ENCODE measurements at regions not wholly inside any gene's neighbourhood (a gene's known extent, or its start where the extent isn't known, plus 50 kb on each side); places are given as distances from the start of the nearest gene placed in this dataset.
"Not testable (repeated sequence)": the region's sequence is repeated elsewhere in the genome, so short reads cannot be mapped to it uniquely, and the experiment has no call there.

GRCh38 chr13:79846386-79846785, 365.4 kb downstream of the NDFIP2 start:
- POLR2A ChIA-PET, result no interaction called here
- TF ChIP-seq PKNOX1 (IDR thresholded peaks at IDR 0.05) (no peak), ZNF384 (IDR thresholded peaks at IDR 0.05) (no peak), SUZ12 (IDR thresholded peaks at IDR 0.05) (no peak), ARNT (IDR thresholded peaks at IDR 0.05) (no peak), NFRKB (IDR thresholded peaks at IDR 0.05) (no peak), LEF1 (IDR thresholded peaks at IDR 0.05; ENCODE audit: borderline replicate concordance) (no peak), FOXK2 (IDR thresholded peaks at IDR 0.05) (no peak), TARDBP (IDR thresholded peaks at IDR 0.05) (no peak), ELF4 (IDR thresholded peaks at IDR 0.05) (no peak), L3MBTL2 (conservative IDR thresholded peaks at IDR 0.05) (no peak), SP1 (IDR thresholded peaks at IDR 0.05) (no peak), BHLHE40 (IDR thresholded peaks at IDR 0.05; ENCODE audit: borderline replicate concordance) (no peak), HDGF (IDR thresholded peaks at IDR 0.05; ENCODE audit: borderline replicate concordance) (no peak), CTBP1 (IDR thresholded peaks at IDR 0.05; ENCODE audit: borderline replicate concordance) (no peak), FOXM1 (IDR thresholded peaks at IDR 0.05; ENCODE audit: borderline replicate concordance) (no peak), FOXA1 (IDR thresholded peaks at IDR 0.05) (no peak)
- no peak for DNase-seq (ENCODE audit: extremely low spot score)
- CTCF ChIA-PET, result no interaction called here

- ChIA-PET POLR2A (no interaction called here), CTCF (interaction anchor here (0.6 kb wide), 1 partner anchor 119 kb away, joined by 3 read pairs; no protein-coding TSS in a partner anchor)
- DNase-seq (ENCODE audit: extremely low spot score), result no peak
Measured at GRCh38 chr13:79837741-79838450, 356.9 kb downstream of the NDFIP2 start.

GRCh38 chr13:79836121-79836520, 355.2 kb downstream of the NDFIP2 start:
- CTCF ChIA-PET; POLR2A ChIA-PET; DNase-seq (ENCODE audit: extremely low spot score): not testable (repeated sequence)

More at GRCh38 chr13:79837741-79838450, 356.9 kb downstream of the NDFIP2 start:
- TF ChIP-seq PKNOX1 (IDR thresholded peaks at IDR 0.05), result peak; percentile 59
- no peak for TF ChIP-seq HDGF (IDR thresholded peaks at IDR 0.05; ENCODE audit: borderline replicate concordance)

- ChIA-PET CTCF (no interaction called here), POLR2A (no interaction called here)
- TF ChIP-seq ZNF384 (IDR thresholded peaks at IDR 0.05) (no peak), CTBP1 (IDR thresholded peaks at IDR 0.05; ENCODE audit: borderline replicate concordance) (no peak), L3MBTL2 (conservative IDR thresholded peaks at IDR 0.05) (no peak), FOXA1 (IDR thresholded peaks at IDR 0.05) (no peak), NFRKB (IDR thresholded peaks at IDR 0.05) (no peak), TARDBP (IDR thresholded peaks at IDR 0.05) (no peak), ARNT (IDR thresholded peaks at IDR 0.05) (no peak), SP1 (IDR thresholded peaks at IDR 0.05) (no peak), SUZ12 (IDR thresholded peaks at IDR 0.05) (no peak), LEF1 (IDR thresholded peaks at IDR 0.05; ENCODE audit: borderline replicate concordance) (no peak), BHLHE40 (IDR thresholded peaks at IDR 0.05; ENCODE audit: borderline replicate concordance) (no peak), HDGF (IDR thresholded peaks at IDR 0.05; ENCODE audit: borderline replicate concordance) (no peak), ELF4 (IDR thresholded peaks at IDR 0.05) (no peak), FOXK2 (IDR thresholded peaks at IDR 0.05) (no peak), FOXM1 (IDR thresholded peaks at IDR 0.05; ENCODE audit: borderline replicate concordance) (no peak), PKNOX1 (IDR thresholded peaks at IDR 0.05) (no peak)
- DNase-seq (ENCODE audit: extremely low spot score), result no peak
Measured at GRCh38 chr13:79834876-79835275, 353.9 kb downstream of the NDFIP2 start.

GRCh38 chr13:79833991-79834390, 353.0 kb downstream of the NDFIP2 start:
- TF ChIP-seq FOXK2 (IDR thresholded peaks at IDR 0.05) (no peak), FOXM1 (IDR thresholded peaks at IDR 0.05; ENCODE audit: borderline replicate concordance) (no peak), SP1 (IDR thresholded peaks at IDR 0.05) (no peak), ELF4 (IDR thresholded peaks at IDR 0.05) (no peak), CTBP1 (IDR thresholded peaks at IDR 0.05; ENCODE audit: borderline replicate concordance) (no peak), PKNOX1 (IDR thresholded peaks at IDR 0.05) (no peak), SUZ12 (IDR thresholded peaks at IDR 0.05) (no peak), BHLHE40 (IDR thresholded peaks at IDR 0.05; ENCODE audit: borderline replicate concordance) (no peak), NFRKB (IDR thresholded peaks at IDR 0.05) (no peak), L3MBTL2 (conservative IDR thresholded peaks at IDR 0.05) (no peak), FOXA1 (IDR thresholded peaks at IDR 0.05) (no peak), TARDBP (IDR thresholded peaks at IDR 0.05) (no peak)
- POLR2A ChIA-PET, result interaction anchor here (0.6 kb wide), 1 partner anchor 67 kb away, joined by 3 read pairs; no protein-coding TSS in a partner anchor
- CTCF ChIA-PET, result no interaction called here
- no peak for DNase-seq (ENCODE audit: extremely low spot score)

- TF ChIP-seq ELF4 (IDR thresholded peaks at IDR 0.05), result no peak
- ChIA-PET CTCF (no interaction called here), POLR2A (no interaction called here)
- no peak for DNase-seq (ENCODE audit: extremely low spot score)
Measured at GRCh38 chr13:79831556-79831955, 350.6 kb downstream of the NDFIP2 start.
